HL-60 (cell line): ENCODE measurements at regions not wholly inside any gene's neighbourhood (a gene's known extent, or its start where the extent isn't known, plus 50 kb on each side); places are given as distances from the start of the nearest gene placed in this dataset.

Experiments
- DNase-seq, 2 experiments: peaks; one replicate each; pipeline ENCODE4 v3.0.0-alpha.2; 2010 to 2020; ENCODE audit warnings: low read depth in 1 of 2, low spot score in 1 of 2
- H3K27ac ChIP-seq: fragments of 250-450 bp; sonication (Bioruptor Pico); replicated peaks from 2 replicates; pipeline ENCODE4 v1.5.1; 2020; ENCODE audit warnings: mild to moderate bottlenecking, moderate library complexity
- H3K27me3 ChIP-seq: fragments of 250-450 bp; sonication (Bioruptor Pico); 2 replicates; pipeline ENCODE4 v1.5.1; 2021; ENCODE audit warnings: mild to moderate bottlenecking, moderate library complexity; ENCODE audit not compliant: insufficient read depth, poor library complexity, severe bottlenecking
- H3K4me3 ChIP-seq: replicated peaks from 2 replicates; pipeline ENCODE4 v1.5.1; 2011; ENCODE audit warnings: mild to moderate bottlenecking, control low read depth, low read length; ENCODE audit not compliant: insufficient read depth
- GABPA ChIP-seq: IDR thresholded peaks from 2 replicates; pipeline ENCODE4 v1.6.1; 2012; ENCODE audit warnings: low read depth
- POLR2AphosphoS5 ChIP-seq: IDR thresholded peaks from 2 replicates; pipeline ENCODE4 v1.6.1; 2012; ENCODE audit warnings: low read depth
- REST ChIP-seq: IDR thresholded peaks from 2 replicates; pipeline ENCODE4 v1.6.1; 2012; ENCODE audit warnings: low read depth; ENCODE audit not compliant: insufficient replicate concordance
- SPI1 ChIP-seq: IDR thresholded peaks from 2 replicates; pipeline ENCODE4 v1.6.1; 2012; ENCODE audit warnings: low read depth, mild to moderate bottlenecking, borderline replicate concordance
- TF ChIP-seq, protein P1 (sequence below): IDR thresholded peaks from one replicate; pipeline ENCODE4 v1.5.1; 2011; ENCODE audit warnings: low read length, control low read depth, inconsistent platforms; ENCODE audit not compliant: insufficient read depth

GRCh38 chr5:39566029-39566428, 141.2 kb upstream of the DAB2 start:
- no peak overlapping the region for H3K27ac ChIP-seq

GRCh38 chr5:39561421-39561820, 136.6 kb upstream of the DAB2 start:
- no peak for DNase-seq
- TF ChIP-seq, protein P1, sequence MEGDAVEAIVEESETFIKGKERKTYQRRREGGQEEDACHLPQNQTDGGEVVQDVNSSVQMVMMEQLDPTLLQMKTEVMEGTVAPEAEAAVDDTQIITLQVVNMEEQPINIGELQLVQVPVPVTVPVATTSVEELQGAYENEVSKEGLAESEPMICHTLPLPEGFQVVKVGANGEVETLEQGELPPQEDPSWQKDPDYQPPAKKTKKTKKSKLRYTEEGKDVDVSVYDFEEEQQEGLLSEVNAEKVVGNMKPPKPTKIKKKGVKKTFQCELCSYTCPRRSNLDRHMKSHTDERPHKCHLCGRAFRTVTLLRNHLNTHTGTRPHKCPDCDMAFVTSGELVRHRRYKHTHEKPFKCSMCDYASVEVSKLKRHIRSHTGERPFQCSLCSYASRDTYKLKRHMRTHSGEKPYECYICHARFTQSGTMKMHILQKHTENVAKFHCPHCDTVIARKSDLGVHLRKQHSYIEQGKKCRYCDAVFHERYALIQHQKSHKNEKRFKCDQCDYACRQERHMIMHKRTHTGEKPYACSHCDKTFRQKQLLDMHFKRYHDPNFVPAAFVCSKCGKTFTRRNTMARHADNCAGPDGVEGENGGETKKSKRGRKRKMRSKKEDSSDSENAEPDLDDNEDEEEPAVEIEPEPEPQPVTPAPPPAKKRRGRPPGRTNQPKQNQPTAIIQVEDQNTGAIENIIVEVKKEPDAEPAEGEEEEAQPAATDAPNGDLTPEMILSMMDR: no peak
- TF ChIP-seq POLR2AphosphoS5: no peak
- TF ChIP-seq GABPA: no peak
- TF ChIP-seq SPI1: no peak
- TF ChIP-seq REST: no peak
- H3K27me3 ChIP-seq: peaks cover 3% of the 10 kb centered on the region
- no peak overlapping the region for H3K4me3 ChIP-seq
- H3K27ac ChIP-seq: no peak overlapping the region

More at GRCh38 chr5:39566029-39566428, 141.2 kb upstream of the DAB2 start:
- TF ChIP-seq SPI1 (no peak), POLR2AphosphoS5 (no peak), REST (no peak), GABPA (no peak)
- TF ChIP-seq, protein P1: no peak
- no peak overlapping the region for H3K4me3 ChIP-seq
- H3K27me3 ChIP-seq: peaks cover 3% of the 10 kb centered on the region
- no peak for DNase-seq

- no peak for DNase-seq
- H3K4me3 ChIP-seq: no peak overlapping the region
- peaks cover 3% of the 10 kb centered on the region for H3K27me3 ChIP-seq
- H3K27ac ChIP-seq: no peak overlapping the region
- TF ChIP-seq SPI1 (no peak), POLR2AphosphoS5 (no peak), REST (no peak), GABPA (no peak)
- TF ChIP-seq, protein P1: no peak
Observed at GRCh38 chr5:39560726-39561125, 135.9 kb upstream of the DAB2 start.
